ENCODE measurements at regions not wholly inside any gene's neighbourhood (a gene's known extent, or its start where the extent isn't known, plus 50 kb on each side); places are given as distances from the start of the nearest gene placed in this dataset.

- no peak overlapping the region for H4K5ac ChIP-seq (ENCODE audit: insufficient read length, low read depth, low read length)
- no peak overlapping the region for H3K4me2 ChIP-seq (ENCODE audit: insufficient read depth, insufficient read length, low read length)
- Mint-ChIP-seq H3K4me1 (peaks cover 5% of the 10 kb centered on the region in 2 experiments; a peak in 3 of 4 replicates), H3K27me3 (ENCODE audit: low read depth) (peaks cover 39% of the 10 kb centered on the region), H3K36me3 (ENCODE audit: insufficient read depth in 1 of 3, low read depth in 3 of 3) (no peaks in the 10 kb centered on the region), H3K27ac (no peak overlapping the region), H3K9me3 (peaks cover 0 to 3% of the 10 kb centered on the region in 2 experiments; a peak in 1 of 5 replicates), H3K4me3 (no peak overlapping the region)
- H3K4me1 ChIP-seq (ENCODE audit: insufficient read depth, low read length): no peaks in the 10 kb centered on the region
- no peak overlapping the region for H3T11ph ChIP-seq (ENCODE audit: low read length)
- H2AFZ ChIP-seq (ENCODE audit: low read length): no peak overlapping the region
- H3K14ac ChIP-seq (ENCODE audit: insufficient read depth, low read length): no peak overlapping the region; the same call in 1 of the 2 replicates
- no peak overlapping the region for H4K8ac ChIP-seq (replicated peaks; ENCODE audit: insufficient read length, low read depth, low read length)
- no peak overlapping the region for H2BK120ac ChIP-seq (ENCODE audit: low read depth, low read length, poor library complexity, severe bottlenecking)
- H3K4ac ChIP-seq (ENCODE audit: low read depth, low read length): no peak overlapping the region
- H3K23ac ChIP-seq (ENCODE audit: insufficient read length, low read depth, low read length): no peak overlapping the region
- H2BK5ac ChIP-seq (ENCODE audit: insufficient read length, low read length): no peak overlapping the region
- no peak overlapping the region for H2BK20ac ChIP-seq (ENCODE audit: low read depth, low read length, poor library complexity, severe bottlenecking)
- no peak overlapping the region for H2AK5ac ChIP-seq (ENCODE audit: insufficient read length, low read length)
- H3K9me3 ChIP-seq (ENCODE audit: control insufficient read depth, low read depth, low read length): no peaks in the 10 kb centered on the region
- DNase-seq: no peak
- H2BK12ac ChIP-seq (ENCODE audit: insufficient read length, low read depth, low read length): no peak overlapping the region
- H3K79me2 ChIP-seq (ENCODE audit: insufficient read depth, low read length): no peaks in the 10 kb centered on the region
- no peak overlapping the region for H2BK15ac ChIP-seq (ENCODE audit: low read depth, low read length)
- H4K91ac ChIP-seq (ENCODE audit: insufficient read length, low read depth, low read length): no peak overlapping the region
- no peak overlapping the region for H3K9ac ChIP-seq (ENCODE audit: extremely low read depth, insufficient read length, low read length)
- no CpG with 5 or more reads among the region's 13 CpGs for WGBS (ENCODE audit: extremely low coverage, insufficient read length, low lambda C conversion rate)
- no peak overlapping the region for H3K27ac ChIP-seq (ENCODE audit: insufficient read length, low read depth, low read length)
- H3K27me3 ChIP-seq (ENCODE audit: insufficient read depth, low read length): no peaks in the 10 kb centered on the region
- no peaks in the 10 kb centered on the region for H3K23me2 ChIP-seq (ENCODE audit: insufficient read length, low read depth, low read length, poor library complexity, severe bottlenecking)
- no peaks in the 10 kb centered on the region for H3K79me1 ChIP-seq (ENCODE audit: insufficient read depth, low read depth, low read length, poor library complexity, severe bottlenecking)
- H4K20me1 ChIP-seq (ENCODE audit: control insufficient read depth, insufficient read depth, insufficient read length): no peaks in the 10 kb centered on the region
- no peak for TF ChIP-seq CTCF (conservative IDR thresholded peaks at IDR 0.05)
- no peak overlapping the region for H3K56ac ChIP-seq (ENCODE audit: insufficient read length, low read depth, low read length)
- no peak overlapping the region for H3K18ac ChIP-seq (ENCODE audit: insufficient read length, low read depth, low read length)
These were observed 87.1 kb downstream of the RTP5 start for GRCh38 chr2:241956521-241957110.
